Progenitor cell of endocrine pancreas (in vitro differentiated cells): ENCODE measurements at regions not wholly inside any gene's neighbourhood (a gene's known extent, or its start where the extent isn't known, plus 50 kb on each side); places are given as distances from the start of the nearest gene placed in this dataset.

Source experiments
- DNase-seq: peaks from one replicate; pipeline ENCODE4 v3.0.0; 2021; ENCODE audit warnings: low spot score; ENCODE audit not compliant: unreplicated experiment
- H3K27ac Mint-ChIP-seq: 2 replicates; pipeline ENCODE4 v1.8.0; 2021; ENCODE audit warnings: mild to moderate bottlenecking, moderate library complexity, mixed read lengths
- H3K27me3 Mint-ChIP-seq: 2 replicates; pipeline ENCODE4 v1.8.0; 2021; ENCODE audit warnings: mixed read lengths
- H3K36me3 Mint-ChIP-seq: 2 replicates; pipeline ENCODE4 v1.8.0; 2022; ENCODE audit warnings: mixed read lengths; ENCODE audit not compliant: insufficient read depth
- H3K4me1 Mint-ChIP-seq: 2 replicates; pipeline ENCODE4 v1.8.0; 2021; ENCODE audit warnings: low read depth, mixed read lengths
- H3K4me3 Mint-ChIP-seq: 2 replicates; pipeline ENCODE4 v1.8.0; 2021; ENCODE audit warnings: low read depth, mild to moderate bottlenecking, moderate library complexity, mixed read lengths
- H3K9me3 Mint-ChIP-seq: 2 replicates; pipeline ENCODE4 v1.8.0; 2021; ENCODE audit warnings: low read depth, mixed read lengths
- TF ChIP-seq, protein P1 (sequence below): fragments of 200-600 bp; sonication (generic); IDR thresholded peaks from one replicate; pipeline ENCODE4 v1.5.0; 2021; ENCODE audit warnings: antibody characterized with exemption, mild to moderate bottlenecking; ENCODE audit not compliant: unreplicated experiment

DNA sequence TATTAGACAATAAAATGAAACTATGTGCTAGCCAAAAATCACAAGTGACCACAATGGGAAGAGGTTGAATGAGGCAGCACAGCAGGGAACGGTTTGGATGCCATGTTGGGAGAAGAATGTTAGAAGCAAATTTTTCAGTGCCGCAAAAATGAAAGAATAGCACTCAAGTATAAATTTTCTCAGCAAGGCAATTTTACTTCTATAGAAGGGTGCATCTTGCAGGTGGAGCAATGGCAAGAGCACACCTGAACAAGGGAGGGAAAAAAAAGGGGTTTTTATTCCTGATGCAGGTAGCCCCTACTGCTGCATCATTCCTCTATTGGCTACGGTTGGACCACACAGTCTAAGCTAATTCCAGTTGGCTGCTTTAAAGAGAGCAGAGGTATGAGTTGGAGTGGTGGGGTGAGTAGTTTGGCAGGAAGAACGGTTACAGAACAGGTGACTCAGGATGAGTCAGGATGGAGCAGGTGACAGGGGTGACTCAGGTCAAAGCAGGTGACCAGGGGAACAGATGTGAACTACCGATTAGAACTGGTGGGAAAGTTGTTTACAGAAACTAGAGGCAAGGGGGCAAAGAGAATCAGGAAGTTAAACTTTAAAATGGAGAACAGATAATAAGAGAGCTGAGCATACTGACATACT lies 301.1 kb upstream of the NRIP1 start:
- no peak for DNase-seq

DNA sequence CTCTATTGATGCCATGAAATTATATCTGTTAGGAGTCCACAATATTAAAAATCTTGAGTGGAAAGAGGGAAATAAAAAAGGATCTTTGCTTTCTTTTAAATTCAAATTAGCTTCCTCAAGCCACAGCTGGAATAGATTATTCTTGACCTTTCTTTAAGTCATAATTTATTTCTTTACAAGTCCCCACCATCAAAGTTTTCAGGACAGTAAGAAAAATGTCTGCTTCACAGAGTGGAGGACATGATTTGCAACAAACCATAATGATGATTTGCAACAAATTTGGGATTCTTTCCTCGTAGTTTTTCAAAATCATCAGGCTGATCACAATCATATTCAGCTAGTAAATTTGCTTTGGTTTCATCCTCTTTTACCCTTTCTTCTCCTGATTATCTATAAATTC lies 301.8 kb upstream of the NRIP1 start:
- TF ChIP-seq, protein P1, sequence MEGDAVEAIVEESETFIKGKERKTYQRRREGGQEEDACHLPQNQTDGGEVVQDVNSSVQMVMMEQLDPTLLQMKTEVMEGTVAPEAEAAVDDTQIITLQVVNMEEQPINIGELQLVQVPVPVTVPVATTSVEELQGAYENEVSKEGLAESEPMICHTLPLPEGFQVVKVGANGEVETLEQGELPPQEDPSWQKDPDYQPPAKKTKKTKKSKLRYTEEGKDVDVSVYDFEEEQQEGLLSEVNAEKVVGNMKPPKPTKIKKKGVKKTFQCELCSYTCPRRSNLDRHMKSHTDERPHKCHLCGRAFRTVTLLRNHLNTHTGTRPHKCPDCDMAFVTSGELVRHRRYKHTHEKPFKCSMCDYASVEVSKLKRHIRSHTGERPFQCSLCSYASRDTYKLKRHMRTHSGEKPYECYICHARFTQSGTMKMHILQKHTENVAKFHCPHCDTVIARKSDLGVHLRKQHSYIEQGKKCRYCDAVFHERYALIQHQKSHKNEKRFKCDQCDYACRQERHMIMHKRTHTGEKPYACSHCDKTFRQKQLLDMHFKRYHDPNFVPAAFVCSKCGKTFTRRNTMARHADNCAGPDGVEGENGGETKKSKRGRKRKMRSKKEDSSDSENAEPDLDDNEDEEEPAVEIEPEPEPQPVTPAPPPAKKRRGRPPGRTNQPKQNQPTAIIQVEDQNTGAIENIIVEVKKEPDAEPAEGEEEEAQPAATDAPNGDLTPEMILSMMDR: no peak
- no peak overlapping the region for H3K27ac Mint-ChIP-seq
- no peaks in the 10 kb centered on the region for H3K27me3 Mint-ChIP-seq
- peaks cover 5% of the 10 kb centered on the region for H3K36me3 Mint-ChIP-seq
- peaks cover 4% of the 10 kb centered on the region for H3K4me1 Mint-ChIP-seq
- H3K9me3 Mint-ChIP-seq: peaks cover 7% of the 10 kb centered on the region
- DNase-seq: no peak
- H3K4me3 Mint-ChIP-seq: no peak overlapping the region

More for the DNA sequence above, 301.1 kb upstream of the NRIP1 start:
- TF ChIP-seq, protein P1: no peak
- H3K36me3 Mint-ChIP-seq: peaks cover 5% of the 10 kb centered on the region
- H3K4me1 Mint-ChIP-seq: peaks cover 4% of the 10 kb centered on the region
- peaks cover 7% of the 10 kb centered on the region for H3K9me3 Mint-ChIP-seq
- H3K27me3 Mint-ChIP-seq: no peaks in the 10 kb centered on the region
- H3K4me3 Mint-ChIP-seq: no peak overlapping the region
- H3K27ac Mint-ChIP-seq: no peak overlapping the region

DNA sequence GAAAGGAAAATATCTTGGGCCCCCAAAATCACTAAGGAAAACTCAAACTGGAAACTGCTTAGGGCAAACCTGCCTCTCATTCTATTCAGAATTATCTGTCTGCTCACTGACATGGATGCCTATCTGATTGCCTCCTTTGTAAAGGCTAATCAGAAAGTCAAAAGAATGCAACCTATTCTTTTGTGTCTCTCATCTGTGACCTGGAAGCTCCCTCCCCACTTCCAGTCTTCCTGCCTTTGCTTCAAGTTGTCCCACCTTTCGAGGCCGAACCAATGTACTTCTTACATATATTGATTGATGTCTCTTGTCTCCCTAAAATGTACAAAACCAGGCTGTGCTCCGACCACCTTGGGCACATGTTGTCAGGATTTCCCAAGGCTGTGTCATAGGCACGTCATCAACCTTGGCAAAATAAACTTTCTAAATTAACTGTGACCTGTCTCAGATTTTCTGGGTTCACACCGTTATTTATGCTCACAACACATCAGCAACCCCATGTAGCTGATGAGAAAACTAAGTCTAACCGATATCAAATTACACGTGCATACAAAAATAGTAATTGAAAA lies 302.3 kb upstream of the NRIP1 start:
- H3K36me3 Mint-ChIP-seq: peaks cover 5% of the 10 kb centered on the region
- DNase-seq: no peak
- no peaks in the 10 kb centered on the region for H3K27me3 Mint-ChIP-seq
- no peak overlapping the region for H3K4me3 Mint-ChIP-seq
- H3K9me3 Mint-ChIP-seq: peaks cover 7% of the 10 kb centered on the region
- peaks cover 4% of the 10 kb centered on the region for H3K4me1 Mint-ChIP-seq
- H3K27ac Mint-ChIP-seq: no peak overlapping the region
- TF ChIP-seq, protein P1: no peak

DNA sequence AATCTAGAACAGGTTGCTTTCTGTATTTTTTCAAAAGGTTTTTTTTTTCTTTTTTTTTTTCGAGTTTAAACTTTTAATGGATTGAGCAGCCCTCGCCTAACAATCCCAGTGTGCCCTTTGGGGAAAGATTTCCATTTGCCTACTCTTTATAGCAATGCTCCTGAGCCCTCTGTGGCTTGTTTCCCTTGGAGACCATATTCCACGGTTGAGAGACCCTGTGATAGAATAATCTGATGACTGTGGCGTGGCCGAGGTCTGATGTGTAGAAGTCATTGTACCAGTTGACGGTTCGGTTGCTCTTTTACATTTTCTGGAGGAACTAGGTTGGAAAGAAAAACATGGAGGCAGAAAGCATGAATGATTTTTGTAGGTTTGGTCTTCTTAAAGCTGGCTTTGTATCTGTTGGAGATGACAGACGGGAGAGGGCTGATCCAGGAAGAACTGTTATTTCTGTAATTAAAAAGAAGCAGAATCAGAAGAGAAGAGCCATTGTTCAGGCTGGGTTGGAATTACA lies 305.7 kb upstream of the NRIP1 start:
- H3K4me1 Mint-ChIP-seq: peaks cover 4% of the 10 kb centered on the region
- no peak for DNase-seq
- no peak overlapping the region for H3K27ac Mint-ChIP-seq
- H3K9me3 Mint-ChIP-seq: peaks cover 7% of the 10 kb centered on the region
- TF ChIP-seq, protein P1: no peak
- H3K4me3 Mint-ChIP-seq: no peak overlapping the region
- peaks cover 5% of the 10 kb centered on the region for H3K36me3 Mint-ChIP-seq
- H3K27me3 Mint-ChIP-seq: no peaks in the 10 kb centered on the region

DNA sequence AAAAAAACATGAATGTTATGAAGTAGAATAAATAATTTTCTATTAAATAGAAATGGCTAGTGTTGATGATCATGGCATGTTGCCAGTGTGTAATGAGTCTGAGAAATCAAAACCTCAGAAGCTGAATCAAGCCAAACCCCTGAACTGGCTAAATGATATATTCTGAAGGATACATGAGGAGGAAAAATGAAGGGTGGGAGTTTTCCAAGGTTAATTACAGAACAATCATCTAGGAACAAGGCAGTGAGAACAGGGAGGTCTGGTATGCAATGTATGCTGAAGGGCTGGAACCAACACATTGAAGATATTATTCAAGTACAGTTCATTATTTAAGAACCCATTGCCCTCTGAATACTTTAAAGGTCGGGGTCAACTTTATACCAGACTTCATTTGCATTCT lies 309.1 kb upstream of the NRIP1 start:
- TF ChIP-seq, protein P1: no peak
- H3K4me3 Mint-ChIP-seq: no peak overlapping the region
- H3K36me3 Mint-ChIP-seq: no peaks in the 10 kb centered on the region

More for the DNA sequence above, 309.1 kb upstream of the NRIP1 start:
- Mint-ChIP-seq H3K27ac (no peak overlapping the region), H3K9me3 (no peaks in the 10 kb centered on the region), H3K4me1 (no peaks in the 10 kb centered on the region), H3K27me3 (no peaks in the 10 kb centered on the region)
- DNase-seq: no peak
